Liver (tissue), 3 donors: ENCODE measurements at regions not wholly inside any gene's neighbourhood (a gene's known extent, or its start where the extent isn't known, plus 50 kb on each side); places are given as distances from the start of the nearest gene placed in this dataset.

Experiments
- ATF3 ChIP-seq: IDR thresholded peaks from 2 replicates; pipeline ENCODE4 v1.6.1; 2016; ENCODE audit warnings: antibody characterized with exemption
- CTCF ChIP-seq: fragments of 150-350 bp; IDR thresholded peaks from 2 replicates; pipeline ENCODE4 v1.5.1; 2017; ENCODE audit warnings: improper control_type of control experiment, low read depth, low read length; ENCODE audit not compliant: missing input control
- FOXA1 ChIP-seq: IDR thresholded peaks from 2 replicates; pipeline ENCODE4 v1.6.1; 2016; ENCODE audit warnings: antibody characterized with exemption
- JUND ChIP-seq, 2 donors: IDR thresholded peaks; 2 replicates each; pipeline ENCODE4 v1.6.1; 2016; ENCODE audit warnings: antibody characterized with exemption in 2 of 2
- MAX ChIP-seq: IDR thresholded peaks from 2 replicates; pipeline ENCODE4 v1.6.1; 2016; ENCODE audit warnings: antibody characterized with exemption
- RAD21 ChIP-seq, 2 donors: IDR thresholded peaks; 2 replicates each; pipeline ENCODE4 v1.6.1; 2016; ENCODE audit warnings: antibody characterized with exemption in 2 of 2, mild to moderate bottlenecking in 2 of 2
- REST ChIP-seq: IDR thresholded peaks from 2 replicates; pipeline ENCODE4 v1.6.1; 2016; ENCODE audit warnings: antibody characterized with exemption, mild to moderate bottlenecking
- TAF1 ChIP-seq: conservative IDR thresholded peaks from 2 replicates; pipeline ENCODE4 v1.6.1; 2016; ENCODE audit warnings: antibody characterized with exemption, mild to moderate bottlenecking
- YY1 ChIP-seq: IDR thresholded peaks from 2 replicates; pipeline ENCODE4 v1.6.1; 2016; ENCODE audit warnings: antibody characterized with exemption, mild to moderate bottlenecking
- ZBTB33 ChIP-seq: IDR thresholded peaks from 2 replicates; pipeline ENCODE4 v1.6.1; 2016; ENCODE audit warnings: antibody characterized with exemption
- donor health status: healthy.
- donor health status: healthy.

GRCh38 chr3:94811836-94812235 is 749.0 kb downstream of the NSUN3 start:
- TF ChIP-seq CTCF (no peak), RAD21 (IDR thresholded peaks at IDR 0.05) (no peak), ATF3 (no peak), ZBTB33 (no peak), YY1 (no peak), FOXA1 (no peak), TAF1 (no peak), REST (no peak), JUND (IDR thresholded peaks at IDR 0.05) (no peak), MAX (no peak)
